ENCODE measurements at regions not wholly inside any gene's neighbourhood (a gene's known extent, or its start where the extent isn't known, plus 50 kb on each side); places are given as distances from the start of the nearest gene placed in this dataset.
"Not testable (repeated sequence)": the region's sequence is repeated elsewhere in the genome, so short reads cannot be mapped to it uniquely, and the experiment has no call there.

- no peak for TF ChIP-seq EP300 (IDR thresholded peaks at IDR 0.05)
- DNase-seq (no peak), ATAC-seq (ENCODE audit: low FRiP score in 2 of 2) (no peak)
- H3K36me3 ChIP-seq, result no peaks in the 10 kb centered on the region
- no peak overlapping the region for H3K4me3 ChIP-seq
- H3K4me1 ChIP-seq, result no peaks in the 10 kb centered on the region
- H3K27ac ChIP-seq, result no peak overlapping the region
- H3K27me3 ChIP-seq, result no peaks in the 10 kb centered on the region
- H3K9me3 ChIP-seq, result no peaks in the 10 kb centered on the region
- WGBS, 2 donors, result 77 to 78% methylated on average over 3 to 4 of the region's 4 CpGs
These were observed 75.3 kb upstream of the GRIA3 start for GRCh38 chrX:123108513-123109427.

GRCh38 chrX:123121241-123121640 is 62.8 kb upstream of the GRIA3 start:
- Histone ChIP-seq H3K4me1 (no peaks in the 10 kb centered on the region), H3K9me3 (no peaks in the 10 kb centered on the region), H3K4me3 (no peak overlapping the region), H3K27me3 (no peaks in the 10 kb centered on the region), H3K36me3 (no peaks in the 10 kb centered on the region), H3K27ac (no peak overlapping the region)
- ATAC-seq (ENCODE audit: low FRiP score in 2 of 2) (no peak), DNase-seq (no peak)
- 70 to 100% methylated on average over 2 to 6 of the region's 6 CpGs for WGBS, 2 donors
- no peak for TF ChIP-seq CTCF (IDR thresholded peaks at IDR 0.05)
- TF ChIP-seq POLR2A (IDR thresholded peaks at IDR 0.05), result no peak
- no peak for TF ChIP-seq POLR2AphosphoS5 (IDR thresholded peaks at IDR 0.05)

GRCh38 chrX:123129805-123130204 is 54.3 kb upstream of the GRIA3 start:
- DNase-seq; H3K27me3 ChIP-seq; H3K4me3 ChIP-seq; H3K36me3 ChIP-seq; H3K9me3 ChIP-seq; ATAC-seq (ENCODE audit: low FRiP score in 2 of 2); H3K27ac ChIP-seq; H3K4me1 ChIP-seq: not testable (repeated sequence)
- WGBS, 2 donors, result 64% methylated on average over 3 of the region's 3 CpGs; no CpG with 5 or more reads in 1 of the 2 donors

Small RNAs in the stretch of these regions (small RNA-seq; reads per million reads assigned to genes)
- gene MIR3672 (0 reads per million in 4 donors), gene RF00012 (0 reads per million in 4 donors)
